ENCODE measurements at regions not wholly inside any gene's neighbourhood (a gene's known extent, or its start where the extent isn't known, plus 50 kb on each side); places are given as distances from the start of the nearest gene placed in this dataset.

DNA sequence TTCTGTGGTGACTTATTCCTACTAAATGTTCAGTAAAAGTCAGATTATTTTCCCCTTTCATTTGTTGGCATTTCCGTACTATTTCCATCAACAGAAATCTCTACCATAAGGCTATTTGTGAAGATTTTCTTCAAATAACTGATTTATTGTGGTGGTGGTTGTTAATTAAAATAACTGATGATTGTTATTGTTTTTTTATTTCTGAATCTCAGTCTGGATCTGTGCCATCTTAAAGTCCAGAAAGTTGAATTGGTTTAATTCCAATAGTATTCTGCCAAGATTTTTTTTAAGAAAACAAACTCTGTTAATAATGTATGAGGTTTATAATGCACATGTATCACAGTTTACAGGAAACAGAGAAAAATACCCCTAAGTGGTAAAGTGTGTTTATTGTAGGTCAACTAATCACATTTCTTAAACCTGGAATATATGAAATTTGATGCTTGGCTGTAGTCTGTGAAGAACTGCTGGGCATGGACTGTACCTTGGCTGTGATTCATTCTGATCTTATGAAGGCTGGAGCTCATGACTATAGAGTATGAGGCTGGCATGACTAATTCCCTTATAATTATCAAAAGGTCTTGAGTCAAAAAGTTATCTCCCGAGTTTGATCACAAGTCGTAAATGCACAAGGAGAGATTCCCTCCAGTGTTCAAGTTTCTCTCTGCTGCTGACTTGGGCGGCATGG, 134.2 kb upstream of the RND3 start:
- no peak for TF ChIP-seq POLR2A (IDR thresholded peaks at IDR 0.05; ENCODE audit: borderline replicate concordance, extremely low read depth, insufficient read depth, insufficient read length)
- TF ChIP-seq, protein P1, sequence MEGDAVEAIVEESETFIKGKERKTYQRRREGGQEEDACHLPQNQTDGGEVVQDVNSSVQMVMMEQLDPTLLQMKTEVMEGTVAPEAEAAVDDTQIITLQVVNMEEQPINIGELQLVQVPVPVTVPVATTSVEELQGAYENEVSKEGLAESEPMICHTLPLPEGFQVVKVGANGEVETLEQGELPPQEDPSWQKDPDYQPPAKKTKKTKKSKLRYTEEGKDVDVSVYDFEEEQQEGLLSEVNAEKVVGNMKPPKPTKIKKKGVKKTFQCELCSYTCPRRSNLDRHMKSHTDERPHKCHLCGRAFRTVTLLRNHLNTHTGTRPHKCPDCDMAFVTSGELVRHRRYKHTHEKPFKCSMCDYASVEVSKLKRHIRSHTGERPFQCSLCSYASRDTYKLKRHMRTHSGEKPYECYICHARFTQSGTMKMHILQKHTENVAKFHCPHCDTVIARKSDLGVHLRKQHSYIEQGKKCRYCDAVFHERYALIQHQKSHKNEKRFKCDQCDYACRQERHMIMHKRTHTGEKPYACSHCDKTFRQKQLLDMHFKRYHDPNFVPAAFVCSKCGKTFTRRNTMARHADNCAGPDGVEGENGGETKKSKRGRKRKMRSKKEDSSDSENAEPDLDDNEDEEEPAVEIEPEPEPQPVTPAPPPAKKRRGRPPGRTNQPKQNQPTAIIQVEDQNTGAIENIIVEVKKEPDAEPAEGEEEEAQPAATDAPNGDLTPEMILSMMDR (IDR thresholded peaks at IDR 0.05 in 2 of 3, conservative IDR thresholded peaks at IDR 0.05 in 1 of 3; ENCODE audit: borderline replicate concordance in 1 of 3, insufficient read depth in 1 of 3, low read depth in 2 of 3, low read length in 2 of 3), result no peak
- no peak for TF ChIP-seq EZH2 (IDR thresholded peaks at IDR 0.05)
- TF ChIP-seq, protein P2, sequence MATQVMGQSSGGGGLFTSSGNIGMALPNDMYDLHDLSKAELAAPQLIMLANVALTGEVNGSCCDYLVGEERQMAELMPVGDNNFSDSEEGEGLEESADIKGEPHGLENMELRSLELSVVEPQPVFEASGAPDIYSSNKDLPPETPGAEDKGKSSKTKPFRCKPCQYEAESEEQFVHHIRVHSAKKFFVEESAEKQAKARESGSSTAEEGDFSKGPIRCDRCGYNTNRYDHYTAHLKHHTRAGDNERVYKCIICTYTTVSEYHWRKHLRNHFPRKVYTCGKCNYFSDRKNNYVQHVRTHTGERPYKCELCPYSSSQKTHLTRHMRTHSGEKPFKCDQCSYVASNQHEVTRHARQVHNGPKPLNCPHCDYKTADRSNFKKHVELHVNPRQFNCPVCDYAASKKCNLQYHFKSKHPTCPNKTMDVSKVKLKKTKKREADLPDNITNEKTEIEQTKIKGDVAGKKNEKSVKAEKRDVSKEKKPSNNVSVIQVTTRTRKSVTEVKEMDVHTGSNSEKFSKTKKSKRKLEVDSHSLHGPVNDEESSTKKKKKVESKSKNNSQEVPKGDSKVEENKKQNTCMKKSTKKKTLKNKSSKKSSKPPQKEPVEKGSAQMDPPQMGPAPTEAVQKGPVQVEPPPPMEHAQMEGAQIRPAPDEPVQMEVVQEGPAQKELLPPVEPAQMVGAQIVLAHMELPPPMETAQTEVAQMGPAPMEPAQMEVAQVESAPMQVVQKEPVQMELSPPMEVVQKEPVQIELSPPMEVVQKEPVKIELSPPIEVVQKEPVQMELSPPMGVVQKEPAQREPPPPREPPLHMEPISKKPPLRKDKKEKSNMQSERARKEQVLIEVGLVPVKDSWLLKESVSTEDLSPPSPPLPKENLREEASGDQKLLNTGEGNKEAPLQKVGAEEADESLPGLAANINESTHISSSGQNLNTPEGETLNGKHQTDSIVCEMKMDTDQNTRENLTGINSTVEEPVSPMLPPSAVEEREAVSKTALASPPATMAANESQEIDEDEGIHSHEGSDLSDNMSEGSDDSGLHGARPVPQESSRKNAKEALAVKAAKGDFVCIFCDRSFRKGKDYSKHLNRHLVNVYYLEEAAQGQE (IDR thresholded peaks at IDR 0.05; ENCODE audit: low read depth), result no peak
- no peak for TF ChIP-seq RAD21 (IDR thresholded peaks at IDR 0.05; ENCODE audit: low read depth)
- TF ChIP-seq POLR2AphosphoS5 (IDR thresholded peaks at IDR 0.05; ENCODE audit: low read depth, low read length), result no peak
- TF ChIP-seq EGR1 (IDR thresholded peaks at IDR 0.05; ENCODE audit: low read depth), result no peak
- TF ChIP-seq JUND (IDR thresholded peaks at IDR 0.05), result peak; percentile 26; the same call in 1 of the 2 replicates
- no peak for TF ChIP-seq CEBPB (IDR thresholded peaks at IDR 0.05; ENCODE audit: low read depth)
- TF ChIP-seq, protein P3, sequence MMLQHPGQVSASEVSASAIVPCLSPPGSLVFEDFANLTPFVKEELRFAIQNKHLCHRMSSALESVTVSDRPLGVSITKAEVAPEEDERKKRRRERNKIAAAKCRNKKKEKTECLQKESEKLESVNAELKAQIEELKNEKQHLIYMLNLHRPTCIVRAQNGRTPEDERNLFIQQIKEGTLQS (IDR thresholded peaks at IDR 0.05), result no peak
